Loucy (cell line): ENCODE measurements at regions not wholly inside any gene's neighbourhood (a gene's known extent, or its start where the extent isn't known, plus 50 kb on each side); places are given as distances from the start of the nearest gene placed in this dataset.

ENCODE experiments used
- H2AFZ ChIP-seq: fragments of 200-600 bp; sonication (generic); 2 replicates; pipeline ENCODE4 v1.6.0; 2016; ENCODE audit warnings: antibody characterized with exemption, mild to moderate bottlenecking, low read length, moderate library complexity
- H3F3A ChIP-seq: fragments of 200-600 bp; 2 replicates; pipeline ENCODE4 v1.6.0; 2016; ENCODE audit warnings: antibody characterized with exemption, low read depth, mild to moderate bottlenecking
- H3K27me3 ChIP-seq: fragments of 200-600 bp; sonication (generic); 2 replicates; pipeline ENCODE4 v1.6.1; 2014; ENCODE audit warnings: low read length, mild to moderate bottlenecking; ENCODE audit not compliant: insufficient read depth, poor library complexity, severe bottlenecking
- H3K36me3 ChIP-seq: fragments of 200-600 bp; sonication (generic); 2 replicates; pipeline ENCODE4 v1.6.1; 2016; ENCODE audit warnings: low read length; ENCODE audit not compliant: insufficient read depth
- H3K4me1 ChIP-seq: fragments of 200-600 bp; sonication (generic); 2 replicates; pipeline ENCODE4 v1.5.1; 2014; ENCODE audit warnings: low read length, mild to moderate bottlenecking; ENCODE audit not compliant: insufficient read depth, poor library complexity, severe bottlenecking
- H3K4me2 ChIP-seq: fragments of 200-600 bp; sonication (generic); 2 replicates; pipeline ENCODE4 v1.6.0; 2014; ENCODE audit warnings: antibody characterized with exemption, low read length, low read depth, mild to moderate bottlenecking; ENCODE audit not compliant: poor library complexity, severe bottlenecking
- H3K4me3 ChIP-seq: fragments of 200-600 bp; sonication (generic); 2 replicates; pipeline ENCODE4 v1.5.1; 2014; ENCODE audit warnings: low read length, mild to moderate bottlenecking, mixed read lengths; ENCODE audit not compliant: poor library complexity, severe bottlenecking
- H3K79me2 ChIP-seq: fragments of 200-600 bp; sonication (generic); 2 replicates; pipeline ENCODE4 v1.6.1; 2014; ENCODE audit warnings: low read length; ENCODE audit not compliant: insufficient read depth
- H3K9ac ChIP-seq: fragments of 200-600 bp; sonication (generic); 2 replicates; pipeline ENCODE4 v1.6.0; 2014; ENCODE audit warnings: mild to moderate bottlenecking, low read depth, low read length, moderate library complexity; ENCODE audit not compliant: poor library complexity, severe bottlenecking
- H3K9me2 ChIP-seq: fragments of 200-600 bp; sonication (generic); replicated peaks from 2 replicates; pipeline ENCODE4 v1.6.1; 2016; ENCODE audit warnings: low read depth, low read length, mixed read lengths
- H3K9me3 ChIP-seq: fragments of 200-600 bp; sonication (generic); 2 replicates; pipeline ENCODE4 v1.6.1; 2014; ENCODE audit warnings: mild to moderate bottlenecking, antibody characterized with exemption, low read length, low read depth; ENCODE audit not compliant: insufficient read depth
- H4K20me1 ChIP-seq: fragments of 200-600 bp; sonication (generic); 2 replicates; pipeline ENCODE4 v1.6.0; 2014; ENCODE audit warnings: antibody characterized with exemption, low read length, mild to moderate bottlenecking; ENCODE audit not compliant: insufficient read depth, poor library complexity, severe bottlenecking
- CTCF ChIP-seq: fragments of 200-600 bp; sonication (generic); conservative IDR thresholded peaks from 2 replicates; pipeline ENCODE4 v1.5.1; 2014; ENCODE audit warnings: mild to moderate bottlenecking, antibody characterized with exemption, low read length
- EZH2phosphoT487 ChIP-seq: fragments of 200-600 bp; IDR thresholded peaks from 2 replicates; pipeline ENCODE4 v1.6.1; 2018; ENCODE audit warnings: antibody characterized with exemption, mild to moderate bottlenecking, moderate library complexity, borderline replicate concordance

- no peak overlapping the region for H2AFZ ChIP-seq
- H3K9me2 ChIP-seq = no peaks in the 10 kb centered on the region
- H3K9me3 ChIP-seq = no peaks in the 10 kb centered on the region
- H3K4me2 ChIP-seq = no peak overlapping the region
- no peaks in the 10 kb centered on the region for H3K27me3 ChIP-seq
- no peaks in the 10 kb centered on the region for H3K79me2 ChIP-seq
- H4K20me1 ChIP-seq = no peaks in the 10 kb centered on the region
- H3K9ac ChIP-seq = no peak overlapping the region
- H3K36me3 ChIP-seq = no peaks in the 10 kb centered on the region
- no peaks in the 10 kb centered on the region for H3F3A ChIP-seq
- no peak overlapping the region for H3K4me3 ChIP-seq
- no peaks in the 10 kb centered on the region for H3K4me1 ChIP-seq
- TF ChIP-seq EZH2phosphoT487 (no peak), CTCF (no peak)
Measured at GRCh38 chr4:14679906-14680305, 322.4 kb upstream of the CPEB2 start.

GRCh38 chr4:14681330-14681729 is 321.0 kb upstream of the CPEB2 start:
- Histone ChIP-seq H3K9me2 (no peaks in the 10 kb centered on the region), H3K4me1 (no peaks in the 10 kb centered on the region), H3K4me2 (no peak overlapping the region), H3K9me3 (no peaks in the 10 kb centered on the region), H3K79me2 (no peaks in the 10 kb centered on the region), H3K4me3 (no peak overlapping the region), H3K27me3 (no peaks in the 10 kb centered on the region), H3K9ac (no peak overlapping the region), H3F3A (no peaks in the 10 kb centered on the region), H3K36me3 (no peaks in the 10 kb centered on the region), H4K20me1 (no peaks in the 10 kb centered on the region), H2AFZ (no peak overlapping the region)
- TF ChIP-seq CTCF = no peak
- TF ChIP-seq EZH2phosphoT487 = no peak

- H3K36me3 ChIP-seq = no peaks in the 10 kb centered on the region
- H3K4me3 ChIP-seq = no peak overlapping the region
- TF ChIP-seq EZH2phosphoT487 (no peak), CTCF (no peak)
- H3K4me2 ChIP-seq = no peak overlapping the region
- H3F3A ChIP-seq = no peaks in the 10 kb centered on the region
- no peaks in the 10 kb centered on the region for H3K27me3 ChIP-seq
- H3K9me3 ChIP-seq = no peaks in the 10 kb centered on the region
- H3K4me1 ChIP-seq = no peaks in the 10 kb centered on the region
- H3K9me2 ChIP-seq = no peaks in the 10 kb centered on the region
- H2AFZ ChIP-seq = no peak overlapping the region
- no peak overlapping the region for H3K9ac ChIP-seq
- no peaks in the 10 kb centered on the region for H3K79me2 ChIP-seq
- no peaks in the 10 kb centered on the region for H4K20me1 ChIP-seq
Measured at GRCh38 chr4:14693728-14694127, 308.6 kb upstream of the CPEB2 start.
